ENCODE measurements at regions not wholly inside any gene's neighbourhood (a gene's known extent, or its start where the extent isn't known, plus 50 kb on each side); places are given as distances from the start of the nearest gene placed in this dataset.

- Histone ChIP-seq H3K4me1 (peaks cover 6 to 34% (median 23%) of the 10 kb centered on the region in 4 donors), H3K4me3 (no peak overlapping the region), H3K27me3 (no peaks in the 10 kb centered on the region), H3K27ac (peak overlapping the region in 1 of 2 donors; percentile 89), H3K36me3 (no peaks in the 10 kb centered on the region), H3K9me3 (no peaks in the 10 kb centered on the region)
- intact Hi-C loops (cut with DNase I; ENCODE audit: low total_unique reads), result no loop called here
- no peak for TF ChIP-seq CTCF (IDR thresholded peaks at IDR 0.05)
- DNase-seq, result no peak
These were observed 51.8 kb downstream of the C11orf96 start for GRCh38 chr11:43994196-43994595.

- intact Hi-C loops (cut with DNase I; ENCODE audit: low total_unique reads), result no loop called here
These were observed 51.5 kb upstream of the ACCSL start for GRCh38 chr11:43996318-43996717.

GRCh38 chr11:43997022-43997660, 50.6 kb upstream of the ACCSL start:
- no peak overlapping the region for H3K27ac ChIP-seq
- H3K4me3 ChIP-seq, result no peak overlapping the region
- intact Hi-C loops (cut with DNase I; ENCODE audit: low total_unique reads), result no loop called here
- H3K9me3 ChIP-seq, result no peaks in the 10 kb centered on the region
- no peaks in the 10 kb centered on the region for H3K36me3 ChIP-seq
- peaks cover 0 to 32% (median 19%) of the 10 kb centered on the region in 4 donors for H3K4me1 ChIP-seq
- no peaks in the 10 kb centered on the region for H3K27me3 ChIP-seq
- TF ChIP-seq CTCF (IDR thresholded peaks at IDR 0.05), result no peak
- DNase-seq, result peak in 1 of 2 donors; percentile 39

More at GRCh38 chr11:43996318-43996717, 51.5 kb upstream of the ACCSL start:
- peak in 1 of 2 donors; percentile 25 for DNase-seq
- peak overlapping the region in 1 of 2 donors; percentile 40 for H3K27ac ChIP-seq
- peaks cover 0 to 26% (median 16%) of the 10 kb centered on the region in 4 donors for H3K4me1 ChIP-seq
- TF ChIP-seq CTCF (IDR thresholded peaks at IDR 0.05), result no peak
- H3K4me3 ChIP-seq, result no peak overlapping the region
- no peaks in the 10 kb centered on the region for H3K9me3 ChIP-seq
- H3K36me3 ChIP-seq, result no peaks in the 10 kb centered on the region
- H3K27me3 ChIP-seq, result no peaks in the 10 kb centered on the region

Measured in tibial artery (tissue), 4 donors.